ENCODE measurements at regions not wholly inside any gene's neighbourhood (a gene's known extent, or its start where the extent isn't known, plus 50 kb on each side); places are given as distances from the start of the nearest gene placed in this dataset.
"Not testable (repeated sequence)": the region's sequence is repeated elsewhere in the genome, so short reads cannot be mapped to it uniquely, and the experiment has no call there.

DNA sequence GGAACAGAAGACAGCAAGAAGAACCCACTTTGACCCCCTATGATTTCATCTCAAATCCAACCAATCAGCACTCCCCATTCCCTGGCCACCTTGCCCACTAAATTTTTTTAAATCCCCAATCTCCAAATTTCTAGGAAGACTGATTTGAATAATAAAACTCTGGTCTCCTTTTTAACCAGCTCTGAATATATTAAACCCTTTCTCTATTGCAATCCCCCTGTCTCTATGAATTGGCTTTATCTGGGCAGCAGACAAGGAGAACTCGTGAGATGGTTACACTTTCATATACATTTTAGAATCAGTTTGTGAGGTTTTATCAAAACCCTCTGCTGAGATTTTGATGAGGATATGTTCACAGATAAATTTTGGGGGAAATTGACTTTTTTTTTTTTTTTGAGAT is 90.3 kb upstream of the TRIM24 start:
- DNase-seq (ENCODE audit: low read depth, low spot score): no peak

DNA sequence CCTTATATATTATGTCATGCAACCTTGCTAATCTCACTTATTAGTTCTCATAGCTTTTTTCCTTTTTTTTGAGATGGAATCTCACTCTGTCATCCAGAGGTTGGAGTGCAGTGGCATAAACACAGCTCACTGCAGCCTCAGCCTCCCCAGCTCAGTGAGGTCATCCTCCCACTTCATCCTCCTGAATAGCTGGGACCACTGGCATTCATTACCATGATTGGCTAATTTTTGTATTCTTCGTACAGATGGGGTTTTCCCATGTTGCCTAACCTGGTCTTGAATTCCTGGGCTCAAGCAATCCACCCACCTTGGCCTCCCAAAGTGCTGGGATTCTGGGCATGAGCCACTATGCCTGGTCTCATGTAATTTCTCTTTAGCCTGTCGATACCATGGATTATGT is 89.1 kb upstream of the TRIM24 start:
- no peak for DNase-seq (ENCODE audit: low read depth, low spot score)

DNA sequence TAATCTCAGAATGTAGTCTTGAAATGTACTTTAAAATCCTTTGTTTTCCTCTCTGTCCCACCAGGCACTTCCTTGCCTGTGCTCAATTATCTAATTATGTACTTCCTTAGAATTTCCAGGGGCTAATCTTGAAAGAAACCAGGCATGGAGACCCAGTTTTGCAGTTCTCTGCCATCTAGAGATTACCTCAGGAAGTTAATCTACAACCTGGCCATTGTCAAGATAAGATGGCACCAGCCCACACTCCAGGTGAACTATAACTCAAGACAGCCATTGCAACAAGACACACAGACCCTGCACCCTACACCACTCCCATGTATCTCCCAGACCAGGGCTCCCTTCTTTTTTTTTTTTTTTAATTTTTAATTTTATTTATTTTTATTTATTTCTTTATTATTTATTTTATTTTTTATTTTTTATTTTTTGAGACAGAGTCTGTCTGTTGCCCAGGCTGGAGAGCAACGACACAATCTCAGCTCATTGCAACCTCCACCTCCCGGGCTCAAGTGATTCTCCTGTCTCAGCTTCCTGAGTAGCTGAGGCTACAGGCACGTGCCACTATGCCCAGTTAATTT is 85.9 kb upstream of the TRIM24 start:
- no peak for DNase-seq (ENCODE audit: low read depth, low spot score)

DNA sequence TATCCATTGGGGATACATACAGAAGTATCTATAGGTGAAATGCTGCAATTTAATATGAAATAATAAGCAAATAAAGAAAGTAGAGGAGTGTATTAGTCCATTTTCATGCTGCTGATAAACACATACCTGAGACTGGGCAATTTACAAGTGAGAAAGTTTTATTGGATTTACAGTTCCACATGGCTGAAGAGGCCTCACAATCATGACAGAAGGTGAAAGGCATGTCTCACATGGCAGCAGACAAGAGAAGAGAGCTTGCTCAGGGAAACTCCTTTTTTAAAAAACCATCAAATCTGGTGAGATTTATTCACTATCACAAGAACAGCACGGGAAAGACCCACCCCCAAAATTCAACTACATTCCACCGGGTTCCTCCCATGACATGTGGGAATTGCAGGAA is 82.8 kb upstream of the TRIM24 start:
- no peak for DNase-seq (ENCODE audit: low read depth, low spot score)

DNA sequence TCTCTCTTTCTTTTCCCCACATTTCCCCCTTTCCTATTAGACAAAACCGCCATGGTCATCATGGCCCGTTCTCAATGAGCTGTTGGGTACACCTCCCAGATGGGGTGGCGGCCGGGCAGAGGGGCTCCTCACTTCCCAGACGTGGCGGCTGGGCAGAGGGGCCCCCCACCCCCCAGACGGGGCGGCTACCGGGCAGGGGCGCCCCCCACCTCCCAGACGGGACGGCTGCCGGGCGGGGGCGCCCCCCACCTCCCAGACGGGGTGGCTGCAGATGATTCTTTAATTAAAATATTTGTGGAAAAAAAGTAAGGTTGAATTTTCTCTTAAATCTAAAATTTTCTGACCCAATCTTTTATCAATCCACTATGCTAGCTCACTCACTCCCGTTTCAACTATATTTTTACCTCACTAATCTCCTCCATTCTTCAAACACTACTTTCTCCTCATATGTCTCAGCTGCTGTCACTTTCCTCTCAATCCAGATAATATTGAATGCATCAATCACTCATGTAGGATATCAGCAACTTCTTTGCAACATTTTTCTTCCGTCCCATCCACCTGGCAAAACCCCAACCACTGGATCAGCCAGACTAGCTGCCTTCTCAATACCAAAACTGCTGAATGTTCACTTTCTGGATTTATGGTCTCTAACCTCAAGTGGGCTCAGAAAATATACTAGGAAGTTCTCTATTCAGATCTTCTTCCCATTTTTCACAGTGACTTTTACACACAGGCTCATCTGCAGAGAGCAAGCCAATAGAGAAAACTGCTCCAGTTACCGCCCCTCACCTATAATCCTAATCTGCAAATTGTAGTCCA is 81.1 kb upstream of the TRIM24 start:
- no peak for DNase-seq (ENCODE audit: low read depth, low spot score)

DNA sequence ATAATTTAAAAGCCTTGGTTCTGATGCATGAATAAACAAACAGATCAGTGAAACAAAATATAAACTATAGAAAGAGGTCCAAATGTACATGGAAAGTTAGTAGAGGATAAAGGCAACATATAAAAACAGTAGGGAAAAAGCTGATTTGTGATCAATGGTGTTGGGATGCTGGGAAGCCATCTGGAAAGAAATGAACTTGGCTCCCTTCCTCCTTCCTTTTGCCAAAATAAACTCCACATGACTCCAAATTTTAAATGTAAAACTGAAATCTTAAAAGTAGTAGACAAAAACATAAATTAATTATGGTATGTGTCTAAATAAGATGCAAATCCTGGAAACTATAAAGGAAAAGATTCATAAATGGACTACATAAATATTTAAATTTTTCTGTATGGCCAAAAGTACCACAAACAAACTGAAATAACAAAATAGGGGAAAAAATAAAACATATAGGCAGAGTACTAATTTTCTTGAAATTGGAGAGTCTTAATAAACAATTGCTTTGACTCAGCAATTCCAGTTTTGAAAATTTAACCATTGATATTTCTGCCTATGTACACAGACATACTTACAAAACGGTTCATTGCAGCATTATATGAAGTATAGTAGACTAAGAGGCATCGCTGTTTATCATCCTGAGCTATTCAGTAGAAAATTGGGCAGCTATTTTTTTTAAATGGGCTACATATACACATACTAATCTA is 77.0 kb upstream of the TRIM24 start:
- DNase-seq (ENCODE audit: low read depth, low spot score): no peak

DNA sequence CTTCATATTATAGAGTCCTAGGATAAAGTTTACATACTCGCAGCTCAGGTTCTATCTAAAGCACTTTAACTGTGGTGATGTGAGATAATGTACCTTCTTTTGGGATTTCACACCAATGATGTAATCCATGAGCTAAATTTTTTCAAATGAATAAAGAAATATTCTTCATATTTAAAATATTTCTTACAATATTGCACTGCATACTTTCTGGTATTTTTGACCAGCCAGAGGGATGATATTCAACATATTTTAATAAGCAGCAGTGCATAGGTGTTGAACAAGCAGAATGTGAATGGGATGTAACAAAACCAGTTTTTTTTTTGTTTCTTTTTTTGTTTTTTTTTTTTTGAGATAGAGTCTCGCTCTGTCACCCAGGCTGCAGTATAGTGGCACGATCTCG is 73.2 kb upstream of the TRIM24 start:
- DNase-seq (ENCODE audit: low read depth, low spot score): no peak

DNA sequence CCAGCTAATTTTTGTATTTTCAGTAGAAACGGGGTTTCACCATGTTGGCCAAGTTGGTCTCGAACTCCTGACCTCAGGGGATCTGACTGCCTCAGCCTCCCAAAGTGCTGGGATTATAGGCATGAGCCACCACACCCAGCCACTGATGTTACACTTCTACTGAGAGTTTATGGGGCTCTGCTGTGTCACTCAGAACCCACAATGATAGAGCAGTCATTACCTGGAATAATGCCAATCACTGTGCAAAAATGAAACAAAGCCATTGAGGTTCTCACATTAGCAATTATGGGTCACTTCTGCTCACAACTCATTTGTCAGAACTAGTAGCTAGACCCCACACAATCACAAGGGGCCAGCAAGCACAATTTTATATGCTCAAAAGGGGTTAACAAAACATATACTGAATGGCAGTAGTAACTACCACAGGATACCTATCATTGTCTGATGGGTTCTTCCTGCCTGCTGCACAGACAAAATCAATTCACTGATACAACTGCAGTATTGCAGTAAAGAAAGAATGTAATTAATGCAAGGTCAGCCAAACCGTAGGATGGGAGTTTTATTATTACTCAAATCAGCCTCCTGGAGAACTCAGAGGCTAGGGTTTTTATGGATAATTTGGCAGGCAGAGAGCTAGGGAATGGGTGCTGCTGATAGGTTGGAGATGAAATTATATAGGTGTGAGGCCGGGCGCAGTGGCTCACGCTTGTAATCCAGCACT is 72.1 kb upstream of the TRIM24 start:
- no peak for DNase-seq (ENCODE audit: low read depth, low spot score)

DNA sequence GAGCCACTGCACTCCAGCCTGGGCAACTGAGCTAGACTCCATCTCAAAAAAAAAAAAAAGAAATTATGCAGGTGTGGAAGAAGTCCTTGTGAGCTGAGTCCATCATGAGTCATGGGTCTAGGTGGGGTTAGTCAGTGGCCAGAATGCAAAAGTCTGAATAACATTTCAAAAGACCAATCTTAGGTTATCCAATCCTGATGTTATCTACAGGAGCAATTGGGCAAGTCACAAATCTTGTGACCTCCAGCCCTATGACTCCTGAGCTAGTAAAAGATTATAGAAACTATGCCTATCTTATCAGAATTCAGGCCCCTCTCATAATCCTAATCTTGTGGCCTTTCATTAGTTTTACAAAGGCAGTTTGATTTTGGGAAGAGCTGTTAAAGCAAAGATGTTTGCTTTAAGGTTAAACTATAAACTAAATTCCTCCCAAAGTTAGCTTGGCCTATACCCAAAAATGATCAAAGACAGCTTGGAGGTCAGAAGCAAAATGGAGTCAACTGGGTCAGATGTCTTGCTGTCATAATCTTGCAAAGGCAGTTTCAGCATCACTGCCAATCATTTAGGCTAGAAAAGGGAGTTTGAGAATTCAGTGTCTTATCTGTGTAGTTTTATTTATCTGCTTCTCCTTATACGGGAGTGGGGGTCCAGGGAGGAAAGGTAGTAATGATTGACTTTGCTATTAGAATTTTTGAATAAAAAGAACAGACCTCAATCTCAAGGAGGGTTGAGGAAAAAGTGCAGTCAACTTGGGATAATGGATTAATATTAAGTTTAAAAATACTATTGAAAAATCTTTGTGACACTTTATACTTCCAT is 71.2 kb upstream of the TRIM24 start:
- DNase-seq (ENCODE audit: low read depth, low spot score): no peak

DNA sequence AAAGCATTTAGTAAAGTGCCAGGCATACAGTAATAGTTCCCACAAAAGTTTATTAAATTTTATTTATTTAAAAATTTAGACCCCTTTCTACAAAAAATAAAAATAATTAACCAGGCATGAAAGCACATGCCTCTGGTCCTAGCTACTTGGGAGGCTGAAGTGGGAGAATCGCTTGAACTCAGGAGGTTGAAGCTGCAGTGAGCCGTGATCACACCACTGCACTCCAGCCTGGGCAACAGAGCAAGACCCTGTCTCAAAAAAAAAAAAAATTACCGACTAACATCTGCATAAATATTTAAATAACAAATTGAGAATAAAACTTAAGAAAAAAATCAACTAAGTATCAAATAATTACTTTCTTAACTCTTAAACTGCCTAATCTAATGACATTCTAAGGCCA is 64.3 kb upstream of the TRIM24 start:
- DNase-seq (ENCODE audit: low read depth, low spot score): no peak

DNA sequence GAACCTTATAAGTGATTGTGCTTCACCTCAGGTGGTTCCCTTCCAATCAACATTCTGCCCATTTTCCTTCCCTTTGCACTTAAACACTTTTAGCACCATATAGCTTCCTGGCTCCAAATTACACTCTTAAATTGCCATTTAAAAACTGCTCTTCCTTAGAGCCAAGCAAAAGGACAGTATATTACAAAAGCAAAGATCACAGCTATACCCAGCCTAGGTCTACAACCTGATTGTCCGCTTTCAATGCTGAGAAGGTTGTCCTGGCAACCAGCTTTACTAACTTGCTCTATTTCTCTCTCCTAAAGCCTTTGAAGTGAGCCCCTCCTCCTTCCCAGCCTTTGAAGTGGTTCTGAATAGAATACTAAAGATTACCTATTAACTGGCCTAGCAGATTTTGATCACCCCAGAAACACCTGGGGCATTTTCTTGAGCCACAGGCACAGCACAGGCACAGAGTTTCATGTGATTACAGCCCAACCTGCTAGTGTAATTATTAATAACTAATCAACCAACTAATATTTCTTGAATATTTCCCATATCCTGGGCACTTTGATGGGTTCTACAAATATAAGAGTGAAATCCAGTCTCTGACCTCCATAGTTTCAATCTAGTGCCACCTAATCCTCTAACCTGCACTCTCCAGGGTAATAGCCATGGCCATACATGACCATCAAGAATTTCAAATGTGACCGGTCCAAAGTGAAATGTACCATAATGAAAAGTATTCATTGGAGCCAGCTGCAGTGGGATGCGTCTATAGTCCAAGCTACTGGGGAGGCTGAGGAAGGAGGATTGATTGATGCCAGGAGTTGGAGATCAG is 63.6 kb upstream of the TRIM24 start:
- DNase-seq (ENCODE audit: low read depth, low spot score): no peak

DNA sequence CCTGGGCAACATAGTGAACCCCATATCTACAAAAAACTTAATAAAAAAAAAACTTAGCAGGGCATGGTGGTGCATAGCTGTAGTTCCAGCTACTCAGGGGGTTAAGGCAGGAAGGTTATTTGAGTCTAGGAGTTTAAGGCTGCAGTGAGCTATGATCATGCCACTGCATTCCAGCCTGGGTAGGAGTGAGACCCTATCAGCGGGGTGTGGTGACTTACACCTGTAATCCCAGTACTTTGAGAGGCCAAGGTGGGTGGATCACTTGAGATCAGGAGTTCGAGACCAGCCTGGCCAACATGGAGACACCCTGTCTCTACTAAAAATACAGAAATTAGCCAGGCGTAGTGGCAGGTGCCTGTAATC is 63.0 kb upstream of the TRIM24 start:
- not testable (repeated sequence) for DNase-seq (ENCODE audit: low read depth, low spot score)

DNA sequence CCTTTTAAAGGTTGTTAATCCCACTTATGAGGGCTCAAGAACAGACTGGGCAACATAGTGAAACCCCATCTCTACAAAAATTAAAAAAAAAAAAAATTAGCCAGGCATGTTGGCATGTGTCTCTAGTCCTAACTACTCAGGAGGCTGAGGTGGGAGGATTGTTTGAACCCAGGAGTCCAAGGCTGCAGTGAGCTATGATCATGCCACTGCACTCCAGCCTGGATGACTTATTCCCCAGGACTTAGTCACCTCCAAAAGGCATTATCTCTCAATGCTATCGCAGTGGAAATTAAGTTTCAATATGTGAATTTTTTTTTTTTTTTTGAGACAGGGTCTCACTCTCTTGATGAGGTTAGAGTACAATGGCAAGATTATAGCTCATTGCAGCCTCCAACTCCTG is 61.2 kb upstream of the TRIM24 start:
- no peak for DNase-seq (ENCODE audit: low read depth, low spot score)

DNA sequence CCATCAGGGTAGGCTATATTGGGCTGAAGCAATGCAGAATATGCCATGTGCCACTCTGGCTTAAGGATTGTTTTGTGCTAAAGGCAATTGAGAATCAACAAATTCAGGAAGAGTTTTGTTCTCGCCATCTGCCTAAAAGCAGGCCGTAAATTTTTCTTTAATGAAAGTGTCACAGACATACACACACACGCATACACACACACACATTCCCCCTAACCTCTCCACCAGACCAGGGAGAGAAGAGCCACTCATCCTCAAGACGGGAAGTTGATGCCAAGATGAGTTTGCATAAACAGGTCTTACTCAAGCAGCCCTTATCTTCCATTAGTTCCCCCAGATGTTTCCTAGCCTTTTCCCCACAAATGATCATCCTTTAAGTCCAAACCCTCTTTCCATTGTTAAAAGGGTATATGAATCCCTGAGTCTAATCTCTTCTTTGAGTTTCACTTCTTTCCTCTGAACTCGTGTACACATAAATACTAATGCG is 59.6 kb upstream of the TRIM24 start:
- DNase-seq (ENCODE audit: low read depth, low spot score): peak; percentile 27

DNA sequence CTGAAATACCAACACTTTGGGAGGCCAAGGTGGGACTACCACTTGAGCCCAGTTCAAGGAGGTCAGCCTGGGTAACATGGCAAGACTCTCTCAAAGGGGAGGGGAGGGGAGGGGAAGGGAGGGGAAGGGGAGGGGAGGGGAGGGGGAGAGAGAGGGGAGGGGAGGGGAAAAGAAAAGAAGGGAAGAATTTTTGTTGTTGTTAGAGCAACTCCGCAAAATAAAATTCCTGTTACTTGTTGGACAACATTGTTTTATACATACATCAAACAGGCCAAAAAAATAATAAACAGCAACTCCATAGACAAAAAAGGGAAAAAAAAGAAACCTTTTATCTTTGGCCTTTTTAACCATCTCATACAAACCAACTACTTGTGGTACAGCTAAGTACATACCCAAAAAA is 57.3 kb upstream of the TRIM24 start:
- DNase-seq (ENCODE audit: low read depth, low spot score): no peak

DNA sequence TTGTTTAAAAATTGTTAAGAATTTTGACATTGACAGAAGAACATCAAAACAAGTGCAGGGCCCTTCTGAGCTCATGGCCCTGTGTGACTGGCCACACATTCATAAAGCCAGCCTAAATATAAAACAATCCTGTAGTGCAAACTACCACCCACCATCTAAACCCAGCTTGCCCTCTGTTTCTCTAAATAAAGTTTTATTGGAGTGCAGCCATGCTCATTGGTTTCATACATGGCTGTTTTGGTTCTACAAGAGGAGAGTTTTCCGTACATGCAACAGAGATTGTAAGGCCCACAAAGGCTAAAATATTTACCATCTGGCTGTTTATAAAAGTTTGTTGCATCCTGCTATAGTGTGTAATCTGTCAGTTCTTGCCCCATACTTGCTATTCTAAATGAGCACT is 54.6 kb upstream of the TRIM24 start:
- no peak for DNase-seq (ENCODE audit: low read depth, low spot score)

DNA sequence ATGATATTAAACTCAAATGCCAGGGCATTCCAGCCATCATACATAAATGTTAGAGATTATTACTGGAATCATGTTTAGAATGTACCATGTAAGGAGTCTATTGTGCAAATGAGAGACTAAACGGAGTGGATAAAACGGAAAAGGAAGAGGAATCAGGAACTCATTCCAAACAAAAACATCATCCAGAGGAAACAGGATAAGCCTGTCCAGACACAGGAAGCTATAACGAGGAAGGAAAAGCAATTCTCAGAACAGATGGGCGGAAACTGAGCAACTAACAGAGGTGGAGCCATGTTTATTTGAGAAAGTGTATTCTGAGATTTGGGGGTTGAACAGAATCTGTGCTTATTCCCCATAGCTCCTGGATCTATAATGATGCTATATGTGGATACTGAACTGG is 52.3 kb upstream of the TRIM24 start:
- no peak for DNase-seq (ENCODE audit: low read depth, low spot score)

All from pulmonary artery endothelial cell (primary cell).